Lower leg skin (tissue), 3 donors: ENCODE measurements at regions not wholly inside any gene's neighbourhood (a gene's known extent, or its start where the extent isn't known, plus 50 kb on each side); places are given as distances from the start of the nearest gene placed in this dataset.

Experiments
- CTCF ChIP-seq, 3 donors: fragments of 450-650 bp; IDR thresholded peaks; one replicate each; pipeline ENCODE4 v1.5.1; 2016; ENCODE audit warnings: antibody characterized with exemption in 3 of 3, mild to moderate bottlenecking in 3 of 3, moderate library complexity in 2 of 3
- POLR2A ChIP-seq, 2 donors: fragments of 450-650 bp; IDR thresholded peaks; one replicate each; pipeline ENCODE4 v1.6.1; 2016 to 2017; ENCODE audit warnings: antibody characterized with exemption in 2 of 2, mild to moderate bottlenecking in 1 of 2, moderate library complexity in 1 of 2

- no peak for TF ChIP-seq POLR2A (IDR thresholded peaks at IDR 0.05)
- TF ChIP-seq CTCF (IDR thresholded peaks at IDR 0.05): no peak
Observed at GRCh38 chr5:171575386-171575785, 155.9 kb downstream of the FGF18 start.
